Skeletal muscle satellite cell (primary cell): ENCODE measurements at regions not wholly inside any gene's neighbourhood (a gene's known extent, or its start where the extent isn't known, plus 50 kb on each side); places are given as distances from the start of the nearest gene placed in this dataset. TPM values are rescaled to one million over a fixed set of nuclear protein-coding genes. Genes with fewer than 3 reads are reported as not detected.

Experiments used
- H3K27me3 ChIP-seq: 2 replicates; pipeline ENCODE4 v1.7.0; 2013; ENCODE audit warnings: low read length; ENCODE audit not compliant: control insufficient read depth, insufficient read depth
- H3K36me3 ChIP-seq: 2 replicates; pipeline ENCODE4 v1.7.0; 2013; ENCODE audit warnings: mild to moderate bottlenecking, control low read depth, low read length; ENCODE audit not compliant: insufficient read depth
- H3K4me1 ChIP-seq: 2 replicates; pipeline ENCODE4 v1.7.0; 2013; ENCODE audit warnings: low read length; ENCODE audit not compliant: control insufficient read depth, insufficient read depth
- H3K4me2 ChIP-seq: 2 replicates; pipeline ENCODE4 v1.7.0; 2013; ENCODE audit warnings: mild to moderate bottlenecking, low read length
- H3K4me3 ChIP-seq: 2 replicates; pipeline ENCODE4 v1.7.0; 2013; ENCODE audit warnings: low read length
- H3K9ac ChIP-seq: 2 replicates; pipeline ENCODE4 v1.7.0; 2013; ENCODE audit warnings: mild to moderate bottlenecking, low read depth, low read length, moderate library complexity
- H3K9me3 ChIP-seq: replicated peaks from 2 replicates; pipeline ENCODE4 v1.7.0; 2013; ENCODE audit warnings: mild to moderate bottlenecking, control low read depth, low read length
- small RNA-seq: library from RNA; depleted of rRNA; stranded (forward); fragments of <200 nt; gene quantifications from one replicate; pipeline ENCODE3, GENCODE V24; 2012

DNA sequence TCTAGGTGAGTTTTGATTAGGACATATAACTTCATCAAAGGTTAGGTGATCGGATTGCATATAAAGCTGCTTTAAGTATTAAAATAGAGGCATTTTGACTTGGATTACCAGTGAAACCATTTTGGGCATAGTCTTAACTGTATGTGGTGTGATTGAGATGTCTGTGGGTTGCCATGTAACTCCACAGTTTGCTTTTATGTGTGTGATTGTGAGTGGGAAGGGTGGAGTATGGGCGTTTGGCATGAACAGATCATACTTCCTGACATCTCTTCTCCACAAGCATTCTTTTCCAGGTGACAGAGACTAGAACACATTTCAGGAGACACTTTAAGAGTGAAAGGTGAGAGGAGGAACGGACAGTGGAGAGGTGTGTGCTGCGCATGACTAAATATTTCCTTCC is 136.1 kb downstream of the CEP135 start:
- Histone ChIP-seq H3K27me3 (no peaks in the 10 kb centered on the region), H3K4me3 (no peak overlapping the region)

More for the DNA sequence above, 136.1 kb downstream of the CEP135 start:
- no peaks in the 10 kb centered on the region for H3K36me3 ChIP-seq
- no peaks in the 10 kb centered on the region for H3K9me3 ChIP-seq
- H3K4me1 ChIP-seq = no peaks in the 10 kb centered on the region
- no peak overlapping the region for H3K9ac ChIP-seq
- no peak overlapping the region for H3K4me2 ChIP-seq

Small RNAs in the stretch of these regions (small RNA-seq; reads per million reads assigned to genes)
- not detected for gene RNA5SP161
